ENCODE measurements at regions not wholly inside any gene's neighbourhood (a gene's known extent, or its start where the extent isn't known, plus 50 kb on each side); places are given as distances from the start of the nearest gene placed in this dataset.

- Histone ChIP-seq H3K4me1 (no peaks in the 10 kb centered on the region), H3K27ac (no peak overlapping the region), H3K27me3 (no peaks in the 10 kb centered on the region), H3K4me3 (no peak overlapping the region), H3K36me3 (no peaks in the 10 kb centered on the region), H3K9me3 (peaks cover 0 to 25% of the 10 kb centered on the region in 2 donors)
- intact Hi-C loops (cut with DNase I) = no loop called here
- ATAC-seq = no peak
- DNase-seq = no peak
- TF ChIP-seq, protein P1, sequence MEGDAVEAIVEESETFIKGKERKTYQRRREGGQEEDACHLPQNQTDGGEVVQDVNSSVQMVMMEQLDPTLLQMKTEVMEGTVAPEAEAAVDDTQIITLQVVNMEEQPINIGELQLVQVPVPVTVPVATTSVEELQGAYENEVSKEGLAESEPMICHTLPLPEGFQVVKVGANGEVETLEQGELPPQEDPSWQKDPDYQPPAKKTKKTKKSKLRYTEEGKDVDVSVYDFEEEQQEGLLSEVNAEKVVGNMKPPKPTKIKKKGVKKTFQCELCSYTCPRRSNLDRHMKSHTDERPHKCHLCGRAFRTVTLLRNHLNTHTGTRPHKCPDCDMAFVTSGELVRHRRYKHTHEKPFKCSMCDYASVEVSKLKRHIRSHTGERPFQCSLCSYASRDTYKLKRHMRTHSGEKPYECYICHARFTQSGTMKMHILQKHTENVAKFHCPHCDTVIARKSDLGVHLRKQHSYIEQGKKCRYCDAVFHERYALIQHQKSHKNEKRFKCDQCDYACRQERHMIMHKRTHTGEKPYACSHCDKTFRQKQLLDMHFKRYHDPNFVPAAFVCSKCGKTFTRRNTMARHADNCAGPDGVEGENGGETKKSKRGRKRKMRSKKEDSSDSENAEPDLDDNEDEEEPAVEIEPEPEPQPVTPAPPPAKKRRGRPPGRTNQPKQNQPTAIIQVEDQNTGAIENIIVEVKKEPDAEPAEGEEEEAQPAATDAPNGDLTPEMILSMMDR (IDR thresholded peaks at IDR 0.05) = no peak
Observed at GRCh38 chr2:51619961-51620360, 588.0 kb upstream of the NRXN1 start.

GRCh38 chr2:51612387-51612786, 580.5 kb upstream of the NRXN1 start:
- intact Hi-C loops (cut with DNase I) = no loop called here
- H3K27me3 ChIP-seq = no peaks in the 10 kb centered on the region
- no peak for ATAC-seq

DNA sequence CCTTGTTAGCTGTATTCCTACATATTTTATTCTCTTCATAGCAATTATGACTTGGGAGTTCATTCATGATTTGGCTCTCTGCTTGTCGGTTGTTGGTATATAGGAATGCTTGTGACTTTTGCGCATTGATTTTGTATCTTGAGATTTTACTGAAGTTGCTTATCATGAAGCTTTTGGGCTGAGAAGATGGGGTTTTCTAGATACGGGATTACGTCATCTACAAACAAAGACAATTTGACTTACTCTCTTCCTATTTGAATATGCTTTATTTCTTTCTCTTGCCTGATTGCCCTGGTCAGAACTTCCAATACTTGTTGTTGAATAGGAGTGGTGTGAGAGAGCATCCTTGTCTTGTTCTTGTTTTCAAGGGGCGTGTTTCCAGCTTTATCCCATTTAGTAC, 569.8 kb upstream of the NRXN1 start:
- no peak overlapping the region for H3K4me3 ChIP-seq
- ATAC-seq (no peak), DNase-seq (no peak)
- no peaks in the 10 kb centered on the region for H3K27me3 ChIP-seq
- peaks cover 0 to 26% of the 10 kb centered on the region in 2 donors for H3K9me3 ChIP-seq
- no peaks in the 10 kb centered on the region for H3K4me1 ChIP-seq
- intact Hi-C loops (cut with DNase I) = no loop called here
- H3K27ac ChIP-seq = no peak overlapping the region
- TF ChIP-seq, protein P1 (IDR thresholded peaks at IDR 0.05) = no peak
- no peaks in the 10 kb centered on the region for H3K36me3 ChIP-seq

More at GRCh38 chr2:51612387-51612786, 580.5 kb upstream of the NRXN1 start:
- no peak for DNase-seq
- TF ChIP-seq, protein P1 (IDR thresholded peaks at IDR 0.05) = no peak
- H3K4me3 ChIP-seq = no peak overlapping the region
- no peaks in the 10 kb centered on the region for H3K4me1 ChIP-seq
- no peak overlapping the region for H3K27ac ChIP-seq
- H3K9me3 ChIP-seq = peaks cover 0 to 35% of the 10 kb centered on the region in 2 donors
- H3K36me3 ChIP-seq = no peaks in the 10 kb centered on the region

GRCh38 chr2:51597086-51597485, 565.2 kb upstream of the NRXN1 start:
- H3K4me1 ChIP-seq = no peaks in the 10 kb centered on the region
- intact Hi-C loops (cut with DNase I) = no loop called here
- H3K27ac ChIP-seq = no peak overlapping the region
- H3K27me3 ChIP-seq = no peaks in the 10 kb centered on the region
- H3K36me3 ChIP-seq = no peaks in the 10 kb centered on the region
- H3K9me3 ChIP-seq = peaks cover 0 to 21% of the 10 kb centered on the region in 2 donors
- no peak for ATAC-seq
- DNase-seq = no peak
- no peak overlapping the region for H3K4me3 ChIP-seq
- TF ChIP-seq, protein P1 (IDR thresholded peaks at IDR 0.05) = no peak

DNA sequence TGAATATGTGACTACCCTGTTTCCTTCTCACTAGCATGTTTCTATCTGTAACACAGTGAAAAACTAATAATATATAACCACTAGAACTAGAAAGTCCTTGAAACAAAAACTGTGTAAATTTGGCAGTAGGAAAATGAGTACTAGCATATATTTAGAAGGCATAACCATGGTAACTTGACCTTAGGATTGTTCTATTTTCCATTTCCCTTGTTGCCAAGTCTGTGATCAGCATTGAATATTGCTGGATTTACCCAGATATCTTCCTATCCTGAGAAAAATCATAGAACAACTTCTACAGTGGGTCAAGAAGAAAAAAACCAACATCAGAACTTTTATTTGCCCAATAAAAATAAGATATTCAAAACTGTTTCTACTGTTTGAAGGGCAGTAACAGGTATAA, 563.9 kb upstream of the NRXN1 start:
- Histone ChIP-seq H3K4me1 (no peaks in the 10 kb centered on the region), H3K9me3 (peaks cover 0 to 15% of the 10 kb centered on the region in 2 donors), H3K4me3 (no peak overlapping the region), H3K36me3 (no peaks in the 10 kb centered on the region), H3K27me3 (no peaks in the 10 kb centered on the region), H3K27ac (no peak overlapping the region)
- TF ChIP-seq, protein P1 (IDR thresholded peaks at IDR 0.05) = no peak
- DNase-seq (no peak), ATAC-seq (no peak)
- intact Hi-C loops (cut with DNase I) = no loop called here
